C4-2B (cell line): ENCODE measurements at regions not wholly inside any gene's neighbourhood (a gene's known extent, or its start where the extent isn't known, plus 50 kb on each side); places are given as distances from the start of the nearest gene placed in this dataset.

ENCODE experiments used
- CTCF ChIP-seq: fragments of 450-650 bp; conservative IDR thresholded peaks from 2 replicates; pipeline ENCODE4 v1.5.1; 2017; ENCODE audit warnings: mild to moderate bottlenecking
- ZFX ChIP-seq: fragments of 450-650 bp; IDR thresholded peaks from 2 replicates; pipeline ENCODE4 v1.6.1; 2017

- TF ChIP-seq CTCF (no peak), ZFX (no peak)
These were observed 176.0 kb downstream of the SEC16B start for GRCh38 chr1:177793900-177794299.
